ENCODE measurements at regions not wholly inside any gene's neighbourhood (a gene's known extent, or its start where the extent isn't known, plus 50 kb on each side); places are given as distances from the start of the nearest gene placed in this dataset.

GRCh38 chr11:112410325-112410724, 149.7 kb upstream of the PLET1 start:
- TF ChIP-seq POLR2A (IDR thresholded peaks at IDR 0.05): no peak
- no peak for DNase-seq
- Histone ChIP-seq H3K4me3 (no peak overlapping the region), H3K27ac (no peak overlapping the region), H3K9me3 (no peaks in the 10 kb centered on the region), H3K27me3 (no peaks in the 10 kb centered on the region), H3K4me1 (no peaks in the 10 kb centered on the region), H3K36me3 (ENCODE audit: low read depth, missing control alignments) (no peaks in the 10 kb centered on the region)
- intact Hi-C loops (cut with DNase I; ENCODE audit: low total_unique reads): no loop called here
- WGBS, 2 donors: 78 to 80% methylated on average over 6 of the region's 6 CpGs

GRCh38 chr11:112412383-112412782, 151.7 kb upstream of the PLET1 start:
- WGBS, 2 donors: 85 to 86% methylated on average over 4 of the region's 4 CpGs
- intact Hi-C loops (cut with DNase I; ENCODE audit: low total_unique reads): no loop called here

GRCh38 chr11:112417339-112417738, 156.7 kb upstream of the PLET1 start:
- Histone ChIP-seq H3K27ac (no peak overlapping the region), H3K27me3 (no peaks in the 10 kb centered on the region), H3K36me3 (ENCODE audit: low read depth, missing control alignments) (no peaks in the 10 kb centered on the region), H3K9me3 (no peaks in the 10 kb centered on the region), H3K4me3 (no peak overlapping the region), H3K4me1 (no peaks in the 10 kb centered on the region)
- intact Hi-C loops (cut with DNase I; ENCODE audit: low total_unique reads): no loop called here
- TF ChIP-seq POLR2A (IDR thresholded peaks at IDR 0.05) (no peak), CTCF (IDR thresholded peaks at IDR 0.05) (no peak)
- no peak for DNase-seq
- 68 to 82% methylated on average over 3 of the region's 3 CpGs for WGBS, 2 donors

More at GRCh38 chr11:112412383-112412782, 151.7 kb upstream of the PLET1 start:
- no peaks in the 10 kb centered on the region for H3K9me3 ChIP-seq
- no peaks in the 10 kb centered on the region for H3K27me3 ChIP-seq
- no peak overlapping the region for H3K27ac ChIP-seq
- H3K4me3 ChIP-seq: no peak overlapping the region
- TF ChIP-seq CTCF (IDR thresholded peaks at IDR 0.05) (no peak), POLR2A (IDR thresholded peaks at IDR 0.05) (no peak)
- no peaks in the 10 kb centered on the region for H3K36me3 ChIP-seq (ENCODE audit: low read depth, missing control alignments)
- H3K4me1 ChIP-seq: no peaks in the 10 kb centered on the region
- no peak for DNase-seq

- WGBS, 2 donors: 75 to 78% methylated on average over 1 of the region's 1 CpG
- H3K27me3 ChIP-seq: no peaks in the 10 kb centered on the region
- no peaks in the 10 kb centered on the region for H3K4me1 ChIP-seq
Measured at GRCh38 chr11:112418438-112418837, 157.8 kb upstream of the PLET1 start.

GRCh38 chr11:112421879-112422278, 161.2 kb upstream of the PLET1 start:
- no peaks in the 10 kb centered on the region for H3K36me3 ChIP-seq (ENCODE audit: low read depth, missing control alignments)
- no peaks in the 10 kb centered on the region for H3K9me3 ChIP-seq
- intact Hi-C loops (cut with DNase I; ENCODE audit: low total_unique reads): no loop called here
- no peak for DNase-seq
- 53 to 79% methylated on average over 3 to 4 of the region's 4 CpGs for WGBS, 2 donors
- H3K4me3 ChIP-seq: no peak overlapping the region
- no peak overlapping the region for H3K27ac ChIP-seq
- TF ChIP-seq POLR2A (IDR thresholded peaks at IDR 0.05) (no peak), CTCF (IDR thresholded peaks at IDR 0.05) (no peak)
- no peaks in the 10 kb centered on the region for H3K27me3 ChIP-seq
- no peaks in the 10 kb centered on the region for H3K4me1 ChIP-seq

More at GRCh38 chr11:112418438-112418837, 157.8 kb upstream of the PLET1 start:
- Histone ChIP-seq H3K36me3 (ENCODE audit: low read depth, missing control alignments) (no peaks in the 10 kb centered on the region), H3K27ac (no peak overlapping the region), H3K9me3 (no peaks in the 10 kb centered on the region), H3K4me3 (no peak overlapping the region)
- intact Hi-C loops (cut with DNase I; ENCODE audit: low total_unique reads): no loop called here
- no peak for DNase-seq
- TF ChIP-seq POLR2A (IDR thresholded peaks at IDR 0.05) (no peak), CTCF (IDR thresholded peaks at IDR 0.05) (no peak)

All from testis (tissue), 2 donors.